OCI-LY1 (cell line): ENCODE measurements at regions not wholly inside any gene's neighbourhood (a gene's known extent, or its start where the extent isn't known, plus 50 kb on each side); places are given as distances from the start of the nearest gene placed in this dataset.

Source experiments
- H2AFZ ChIP-seq: fragments of 200-600 bp; sonication (generic), shearing (Covaris generic); 2 replicates; pipeline ENCODE4 v1.6.0; 2014; ENCODE audit warnings: antibody characterized with exemption, mild to moderate bottlenecking, low read length
- H3F3A ChIP-seq: fragments of 200-600 bp; sonication (generic), shearing (Covaris generic); 2 replicates; pipeline ENCODE4 v1.6.0; 2014; ENCODE audit warnings: mild to moderate bottlenecking, antibody characterized with exemption, low read length, moderate library complexity; ENCODE audit not compliant: insufficient read depth
- H3K27ac ChIP-seq: fragments of 200-600 bp; sonication (generic); 2 replicates; pipeline ENCODE4 v1.5.1; 2014; ENCODE audit warnings: low read length, mixed run types, mild to moderate bottlenecking, low read depth; ENCODE audit not compliant: poor library complexity, severe bottlenecking
- H3K27me3 ChIP-seq: fragments of 200-600 bp; sonication (generic); 2 replicates; pipeline ENCODE4 v1.6.0; 2014; ENCODE audit warnings: antibody characterized with exemption, mild to moderate bottlenecking, low read length, moderate library complexity; ENCODE audit not compliant: insufficient read depth
- H3K36me3 ChIP-seq: fragments of 200-600 bp; sonication (generic); 2 replicates; pipeline ENCODE4 v1.6.1; 2014; ENCODE audit warnings: mild to moderate bottlenecking, antibody characterized with exemption, low read length, moderate library complexity, mixed read lengths; ENCODE audit not compliant: insufficient read depth
- H3K4me1 ChIP-seq: fragments of 200-600 bp; sonication (generic); 2 replicates; pipeline ENCODE4 v1.5.1; 2014; ENCODE audit warnings: mild to moderate bottlenecking, low read length, moderate library complexity; ENCODE audit not compliant: insufficient read depth, severe bottlenecking
- H3K4me2 ChIP-seq: fragments of 200-600 bp; sonication (generic), shearing (Covaris generic); 2 replicates; pipeline ENCODE4 v1.6.1; 2014; ENCODE audit warnings: low read length
- H3K4me3 ChIP-seq: fragments of 200-600 bp; sonication (generic); 2 replicates; pipeline ENCODE4 v1.5.1; 2014; ENCODE audit warnings: low read length, low read depth, mild to moderate bottlenecking, mixed read lengths; ENCODE audit not compliant: poor library complexity, severe bottlenecking
- H3K79me2 ChIP-seq: fragments of 200-600 bp; shearing (Covaris generic); 2 replicates; pipeline ENCODE4 v1.6.1; 2016; ENCODE audit warnings: mixed run types, low read length, mixed read lengths; ENCODE audit not compliant: insufficient read depth
- H3K9ac ChIP-seq: fragments of 200-600 bp; sonication (generic), shearing (Covaris generic); 2 replicates; pipeline ENCODE4 v1.6.1; 2014; ENCODE audit warnings: mild to moderate bottlenecking, low read length, mixed read lengths
- H3K9me2 ChIP-seq: fragments of 200-600 bp; sonication (generic), shearing (Covaris generic); 2 replicates; pipeline ENCODE4 v1.6.1; 2014; ENCODE audit warnings: low read depth, mild to moderate bottlenecking, low read length, mixed read lengths
- H3K9me3 ChIP-seq: fragments of 200-600 bp; shearing (Covaris generic); 2 replicates; pipeline ENCODE4 v1.6.1; 2014; ENCODE audit warnings: low read length, mixed read lengths
- H4K20me1 ChIP-seq: fragments of 200-600 bp; sonication (generic), shearing (Covaris generic); 2 replicates; pipeline ENCODE4 v1.6.0; 2016; ENCODE audit warnings: mild to moderate bottlenecking, low read length; ENCODE audit not compliant: insufficient read depth
- EZH2 ChIP-seq: fragments of 200-600 bp; sonication (generic), shearing (Covaris generic); IDR thresholded peaks from 2 replicates; pipeline ENCODE4 v1.8.0; 2017; ENCODE audit warnings: borderline replicate concordance, mixed run types, mild to moderate bottlenecking, antibody characterized with exemption, low read length, moderate library complexity, mixed read lengths
- TF ChIP-seq, protein P1 (sequence below): fragments of 200-600 bp; sonication (generic), shearing (Covaris generic); IDR thresholded peaks from 2 replicates; pipeline ENCODE4 v1.5.1; 2017; ENCODE audit warnings: mild to moderate bottlenecking, antibody characterized with exemption, low read length, moderate library complexity, mixed read lengths

DNA sequence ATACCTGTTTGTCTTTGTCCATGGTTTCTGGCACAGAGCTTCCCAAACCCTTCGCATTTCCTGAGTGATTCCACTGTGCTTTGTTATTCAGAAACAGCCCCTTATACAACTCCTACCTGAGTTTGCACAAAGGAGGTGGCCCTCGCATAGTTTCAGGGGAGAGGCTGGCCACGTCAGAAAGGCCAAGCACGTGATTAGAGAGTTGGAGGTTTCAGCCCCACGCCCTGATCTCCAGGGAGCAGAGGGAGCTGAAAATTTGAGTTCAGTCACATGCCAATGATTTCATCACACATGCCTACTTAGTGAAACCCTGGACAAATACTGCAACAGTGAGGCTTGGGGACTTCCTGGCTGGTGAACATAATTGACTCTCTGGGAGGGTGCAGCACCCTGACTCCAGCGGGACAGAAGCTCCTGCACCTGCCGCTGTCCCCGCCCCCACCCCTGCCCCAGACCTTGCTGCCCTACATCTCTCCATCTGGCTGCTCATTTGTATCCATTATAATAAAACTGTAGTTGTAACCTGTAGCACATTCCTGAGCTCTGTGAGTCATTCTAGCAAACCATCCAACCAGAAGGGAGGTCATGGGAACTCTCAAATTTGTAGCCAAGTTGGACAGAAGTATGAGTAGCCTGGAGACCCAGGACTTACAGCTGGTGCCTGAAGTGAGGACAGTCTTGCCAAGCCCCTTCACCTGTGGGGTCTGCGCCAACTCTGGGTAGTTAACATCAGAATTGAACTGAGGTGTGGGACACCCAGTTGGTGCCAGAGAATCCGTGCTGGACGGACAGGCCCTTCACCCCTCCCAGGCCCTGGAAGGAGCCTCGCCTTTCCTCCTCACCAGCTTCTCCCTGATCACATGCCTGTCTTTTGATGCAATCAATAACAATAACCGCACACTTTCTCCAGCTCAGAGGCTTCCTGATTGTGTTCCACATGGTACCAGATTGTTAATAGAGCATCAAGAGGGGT is 224.3 kb downstream of the ANAPC1 start:
- Histone ChIP-seq H3K27me3 (no peaks in the 10 kb centered on the region), H3K9me2 (no peaks in the 10 kb centered on the region), H3K36me3 (no peaks in the 10 kb centered on the region), H3K4me1 (peaks cover 57% of the 10 kb centered on the region), H3K9me3 (no peaks in the 10 kb centered on the region), H3K9ac (no peak overlapping the region; the same call in 1 of the 2 replicates), H3K4me2 (no peak overlapping the region; the same call in 1 of the 2 replicates), H3F3A (no peaks in the 10 kb centered on the region), H4K20me1 (no peaks in the 10 kb centered on the region), H3K79me2 (no peaks in the 10 kb centered on the region), H3K27ac (peak overlapping the region; percentile 31), H3K4me3 (no peak overlapping the region), H2AFZ (no peak overlapping the region)
- TF ChIP-seq EZH2: no peak
- TF ChIP-seq, protein P1, sequence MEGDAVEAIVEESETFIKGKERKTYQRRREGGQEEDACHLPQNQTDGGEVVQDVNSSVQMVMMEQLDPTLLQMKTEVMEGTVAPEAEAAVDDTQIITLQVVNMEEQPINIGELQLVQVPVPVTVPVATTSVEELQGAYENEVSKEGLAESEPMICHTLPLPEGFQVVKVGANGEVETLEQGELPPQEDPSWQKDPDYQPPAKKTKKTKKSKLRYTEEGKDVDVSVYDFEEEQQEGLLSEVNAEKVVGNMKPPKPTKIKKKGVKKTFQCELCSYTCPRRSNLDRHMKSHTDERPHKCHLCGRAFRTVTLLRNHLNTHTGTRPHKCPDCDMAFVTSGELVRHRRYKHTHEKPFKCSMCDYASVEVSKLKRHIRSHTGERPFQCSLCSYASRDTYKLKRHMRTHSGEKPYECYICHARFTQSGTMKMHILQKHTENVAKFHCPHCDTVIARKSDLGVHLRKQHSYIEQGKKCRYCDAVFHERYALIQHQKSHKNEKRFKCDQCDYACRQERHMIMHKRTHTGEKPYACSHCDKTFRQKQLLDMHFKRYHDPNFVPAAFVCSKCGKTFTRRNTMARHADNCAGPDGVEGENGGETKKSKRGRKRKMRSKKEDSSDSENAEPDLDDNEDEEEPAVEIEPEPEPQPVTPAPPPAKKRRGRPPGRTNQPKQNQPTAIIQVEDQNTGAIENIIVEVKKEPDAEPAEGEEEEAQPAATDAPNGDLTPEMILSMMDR: no peak

DNA sequence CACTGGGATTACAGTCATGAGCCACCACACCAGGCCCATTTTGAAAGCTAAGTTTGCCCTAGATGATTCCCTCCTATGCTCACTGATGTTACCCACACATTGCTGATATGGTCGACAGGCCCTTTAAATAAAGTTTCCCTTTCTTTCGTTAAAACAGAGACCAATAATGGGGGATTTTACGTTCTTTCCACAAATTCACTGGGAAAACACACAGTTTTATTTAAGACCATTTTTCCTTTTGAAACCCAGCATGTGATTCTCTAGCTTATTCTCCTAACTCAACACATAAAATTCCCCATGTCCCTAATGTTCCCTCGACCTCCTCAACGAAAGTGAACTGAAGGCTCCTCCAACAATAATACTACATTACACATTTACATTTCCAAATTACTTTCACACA is 223.2 kb downstream of the ANAPC1 start:
- no peak overlapping the region for H3K4me3 ChIP-seq
- no peak overlapping the region for H3K9ac ChIP-seq
- H3K27me3 ChIP-seq: no peaks in the 10 kb centered on the region
- H3K9me2 ChIP-seq: no peaks in the 10 kb centered on the region
- H3K9me3 ChIP-seq: no peaks in the 10 kb centered on the region
- no peaks in the 10 kb centered on the region for H4K20me1 ChIP-seq
- H3K79me2 ChIP-seq: no peaks in the 10 kb centered on the region
- H3F3A ChIP-seq: no peaks in the 10 kb centered on the region
- no peak overlapping the region for H3K4me2 ChIP-seq
- H3K27ac ChIP-seq: no peak overlapping the region
- no peaks in the 10 kb centered on the region for H3K36me3 ChIP-seq
- H2AFZ ChIP-seq: no peak overlapping the region
- H3K4me1 ChIP-seq: peaks cover 51% of the 10 kb centered on the region
- TF ChIP-seq, protein P1: no peak
- TF ChIP-seq EZH2: no peak

DNA sequence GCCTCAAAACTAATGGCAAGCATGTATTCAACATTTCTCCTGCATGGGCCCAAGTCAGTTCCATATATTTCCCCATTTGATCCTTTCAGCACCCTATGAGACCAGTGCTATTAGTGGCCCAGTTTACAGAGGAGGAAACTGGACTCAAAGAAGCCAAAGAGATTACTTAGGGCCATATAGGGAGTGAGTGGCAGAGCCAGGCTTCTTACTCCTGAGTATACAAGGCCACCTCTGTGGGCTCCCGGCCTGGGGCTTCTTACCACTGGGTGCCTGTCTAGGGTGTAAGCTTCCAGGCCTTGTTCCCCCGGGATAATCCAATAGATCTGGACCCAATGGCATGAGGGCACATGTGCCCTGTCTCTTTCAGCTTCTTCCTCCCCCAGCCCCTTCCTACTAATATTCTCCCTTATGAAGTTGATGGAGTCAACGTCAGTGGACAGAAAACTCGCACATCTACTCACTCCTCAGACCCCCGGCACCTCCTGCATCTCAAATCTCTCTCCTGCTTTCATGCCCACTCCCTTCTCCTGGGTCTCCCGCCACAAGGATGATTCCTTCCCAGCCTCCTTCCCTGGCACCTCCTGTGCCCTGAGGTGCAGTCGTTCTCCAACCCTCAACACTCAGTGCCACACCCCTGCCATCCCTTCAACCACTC is 222.6 kb downstream of the ANAPC1 start:
- Histone ChIP-seq H3K9me2 (no peaks in the 10 kb centered on the region), H3K9me3 (no peaks in the 10 kb centered on the region), H3K27ac (no peak overlapping the region), H4K20me1 (no peaks in the 10 kb centered on the region), H3K4me1 (peaks cover 53% of the 10 kb centered on the region), H3K4me2 (no peak overlapping the region), H3K79me2 (no peaks in the 10 kb centered on the region), H3K9ac (no peak overlapping the region), H3F3A (no peaks in the 10 kb centered on the region), H2AFZ (no peak overlapping the region), H3K4me3 (no peak overlapping the region), H3K36me3 (peaks cover 4% of the 10 kb centered on the region), H3K27me3 (no peaks in the 10 kb centered on the region)
- TF ChIP-seq, protein P1: no peak
- TF ChIP-seq EZH2: no peak
